ENCODE measurements at regions not wholly inside any gene's neighbourhood (a gene's known extent, or its start where the extent isn't known, plus 50 kb on each side); places are given as distances from the start of the nearest gene placed in this dataset.

DNA sequence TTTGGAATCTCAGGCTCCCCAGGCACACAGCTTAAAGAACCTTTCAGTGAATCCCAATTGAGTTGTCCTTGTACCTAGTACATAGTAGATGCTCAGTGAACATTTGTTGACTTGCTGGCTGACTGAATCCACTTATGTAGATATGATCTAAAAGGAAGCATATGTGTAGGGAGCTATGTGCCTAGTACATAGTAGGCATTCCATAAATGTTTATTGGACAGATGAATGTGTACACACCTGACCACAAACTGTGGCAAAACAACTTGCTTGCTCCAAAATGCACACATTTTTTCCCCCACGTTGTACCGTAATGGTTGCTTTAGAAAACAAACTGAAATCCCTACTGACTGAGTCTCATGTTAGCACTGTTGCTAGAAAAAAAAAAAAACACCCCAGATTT is 80.2 kb upstream of the IL12B start:
- H3K4me3 ChIP-seq (ENCODE audit: low read depth, low read length), result no peak overlapping the region
- TF ChIP-seq, protein P1, sequence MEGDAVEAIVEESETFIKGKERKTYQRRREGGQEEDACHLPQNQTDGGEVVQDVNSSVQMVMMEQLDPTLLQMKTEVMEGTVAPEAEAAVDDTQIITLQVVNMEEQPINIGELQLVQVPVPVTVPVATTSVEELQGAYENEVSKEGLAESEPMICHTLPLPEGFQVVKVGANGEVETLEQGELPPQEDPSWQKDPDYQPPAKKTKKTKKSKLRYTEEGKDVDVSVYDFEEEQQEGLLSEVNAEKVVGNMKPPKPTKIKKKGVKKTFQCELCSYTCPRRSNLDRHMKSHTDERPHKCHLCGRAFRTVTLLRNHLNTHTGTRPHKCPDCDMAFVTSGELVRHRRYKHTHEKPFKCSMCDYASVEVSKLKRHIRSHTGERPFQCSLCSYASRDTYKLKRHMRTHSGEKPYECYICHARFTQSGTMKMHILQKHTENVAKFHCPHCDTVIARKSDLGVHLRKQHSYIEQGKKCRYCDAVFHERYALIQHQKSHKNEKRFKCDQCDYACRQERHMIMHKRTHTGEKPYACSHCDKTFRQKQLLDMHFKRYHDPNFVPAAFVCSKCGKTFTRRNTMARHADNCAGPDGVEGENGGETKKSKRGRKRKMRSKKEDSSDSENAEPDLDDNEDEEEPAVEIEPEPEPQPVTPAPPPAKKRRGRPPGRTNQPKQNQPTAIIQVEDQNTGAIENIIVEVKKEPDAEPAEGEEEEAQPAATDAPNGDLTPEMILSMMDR (conservative IDR thresholded peaks at IDR 0.05; ENCODE audit: low read depth, low read length), result no peak
- no peak for DNase-seq (ENCODE audit: low read depth)

DNA sequence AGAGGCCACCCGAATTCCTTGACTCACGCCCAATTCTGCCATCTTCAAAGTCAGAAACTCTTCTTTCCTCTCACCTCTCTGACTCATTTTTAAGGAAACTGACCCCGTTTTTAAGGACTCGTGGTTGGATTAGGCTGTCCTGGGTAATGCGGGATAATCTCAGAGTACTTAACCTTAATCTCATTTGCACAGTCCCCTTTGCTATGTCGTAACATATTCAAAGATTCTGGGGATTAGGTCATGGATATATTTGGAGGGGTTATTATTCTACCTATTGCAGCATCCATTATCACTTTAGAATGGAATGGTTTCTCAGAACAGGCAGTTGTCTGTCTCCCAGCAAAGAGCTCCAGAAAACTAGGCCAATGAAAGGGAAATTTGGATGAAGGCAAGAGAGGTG is 80.8 kb upstream of the IL12B start:
- H3K4me3 ChIP-seq (ENCODE audit: low read depth, low read length), result no peak overlapping the region
- DNase-seq (ENCODE audit: low read depth), result no peak
- TF ChIP-seq, protein P1 (conservative IDR thresholded peaks at IDR 0.05; ENCODE audit: low read depth, low read length), result no peak

DNA sequence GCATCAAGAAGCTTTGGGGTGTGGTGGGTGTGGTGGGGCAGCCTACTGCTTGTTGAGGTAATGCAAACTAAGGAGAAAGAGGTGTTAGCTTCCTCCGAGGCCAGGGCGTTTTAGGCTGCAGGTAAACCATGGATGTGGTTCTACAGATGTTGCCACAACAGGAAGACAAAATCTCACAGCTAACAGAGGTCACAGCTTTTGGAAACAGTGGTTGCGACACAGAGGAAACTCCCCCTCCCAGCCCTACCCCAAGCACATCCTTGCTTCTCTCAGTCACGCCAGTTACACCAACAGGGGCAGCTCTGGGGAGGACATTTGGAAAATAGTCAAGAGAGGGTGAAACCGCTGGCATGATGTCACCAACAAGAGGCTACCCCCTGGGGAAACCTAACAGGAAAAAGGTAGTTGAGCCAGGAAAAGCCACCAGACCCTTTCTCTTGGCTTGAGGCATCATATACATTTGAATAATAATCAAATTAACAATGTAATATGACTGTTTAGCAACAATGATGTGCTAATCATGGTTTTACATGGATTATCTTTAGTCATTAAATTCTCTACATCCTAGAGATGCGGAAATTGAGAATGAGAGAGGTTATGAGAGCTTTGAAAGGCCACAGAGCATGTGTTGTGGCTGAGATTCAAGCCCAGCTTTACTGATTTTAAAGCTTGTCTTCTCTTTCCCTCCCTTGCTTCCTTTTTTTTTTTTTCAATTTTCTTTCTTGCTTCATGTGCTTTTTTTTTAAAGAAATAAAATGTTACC is 82.2 kb upstream of the IL12B start:
- no peak for DNase-seq (ENCODE audit: low read depth)
- TF ChIP-seq, protein P1 (conservative IDR thresholded peaks at IDR 0.05; ENCODE audit: low read depth, low read length), result no peak
- H3K4me3 ChIP-seq (ENCODE audit: low read depth, low read length), result no peak overlapping the region

DNA sequence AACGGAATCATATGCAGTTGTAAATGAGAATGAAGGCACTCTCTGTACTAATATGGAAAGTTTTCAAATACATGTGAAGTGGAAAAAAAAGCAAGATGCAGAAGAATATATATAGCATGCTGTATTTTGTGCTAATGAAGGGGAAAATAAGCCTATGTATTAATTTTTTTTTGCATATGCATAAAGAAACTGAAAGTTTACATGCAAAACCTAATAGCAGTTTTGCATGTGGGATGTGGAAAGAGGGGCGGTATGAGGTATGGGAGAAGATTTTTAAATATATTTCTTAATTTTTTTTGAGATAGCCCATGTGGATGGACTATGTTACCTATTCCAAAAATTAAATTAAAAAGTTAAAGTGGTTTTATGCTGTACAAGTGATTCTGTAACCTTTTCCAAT is 83.7 kb upstream of the IL12B start:
- no peak overlapping the region for H3K4me3 ChIP-seq (ENCODE audit: low read depth, low read length)
- no peak for DNase-seq (ENCODE audit: low read depth)
- TF ChIP-seq, protein P1 (conservative IDR thresholded peaks at IDR 0.05; ENCODE audit: low read depth, low read length), result no peak

DNA sequence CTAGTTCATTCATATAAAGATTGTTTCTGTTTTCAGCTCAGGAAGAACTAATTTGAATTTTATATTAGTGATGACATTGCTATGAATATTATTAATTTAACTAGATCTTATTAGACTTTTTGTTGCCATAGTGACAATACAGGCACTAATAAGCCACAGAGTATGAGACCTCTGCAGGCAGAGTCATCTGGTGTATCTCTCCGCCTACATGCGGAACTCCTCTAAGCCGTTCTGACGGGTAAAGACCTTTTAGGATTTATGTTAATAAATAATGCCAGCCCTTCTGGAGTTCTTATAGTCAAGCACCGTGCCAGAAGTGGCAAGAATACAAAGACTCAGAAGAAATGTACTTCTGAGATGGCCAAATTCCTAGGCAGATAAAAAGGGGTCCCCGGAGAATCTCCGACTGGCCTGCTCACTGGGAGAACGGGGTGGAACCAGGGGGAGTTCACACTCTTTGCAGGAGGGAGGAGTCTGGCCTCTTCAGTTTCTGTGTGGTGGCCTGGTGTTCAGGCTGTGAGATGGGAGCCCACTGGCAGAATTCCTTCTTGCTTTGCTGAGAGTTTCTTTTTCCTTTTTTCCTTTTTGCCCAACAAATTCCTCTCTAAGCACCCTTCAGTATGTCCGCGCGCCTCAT is 85.1 kb upstream of the IL12B start:
- no peak overlapping the region for H3K4me3 ChIP-seq (ENCODE audit: low read depth, low read length)
- no peak for DNase-seq (ENCODE audit: low read depth)
- TF ChIP-seq, protein P1 (conservative IDR thresholded peaks at IDR 0.05; ENCODE audit: low read depth, low read length), result no peak

DNA sequence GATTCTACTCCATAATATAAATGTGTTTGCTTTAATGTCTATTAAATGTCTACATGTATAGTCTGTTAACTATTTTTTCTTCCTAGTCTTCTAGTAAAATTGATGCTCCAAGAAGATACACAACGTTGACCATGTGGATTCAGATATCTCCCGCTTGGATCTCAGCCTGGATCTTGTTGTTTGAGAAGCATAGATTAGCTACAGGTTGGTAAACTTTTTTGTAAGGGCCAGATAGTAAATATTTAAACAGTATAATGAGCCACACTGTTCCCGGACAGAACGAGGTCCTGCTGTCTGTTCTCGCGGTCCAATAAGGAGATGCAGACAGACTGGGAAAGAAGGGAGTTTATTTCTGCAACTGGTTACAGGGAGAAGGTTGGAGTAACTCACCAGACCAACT is 86.2 kb upstream of the IL12B start:
- H3K4me3 ChIP-seq (ENCODE audit: low read depth, low read length), result no peak overlapping the region
- DNase-seq (ENCODE audit: low read depth), result no peak
- TF ChIP-seq, protein P1 (conservative IDR thresholded peaks at IDR 0.05; ENCODE audit: low read depth, low read length), result no peak

DNA sequence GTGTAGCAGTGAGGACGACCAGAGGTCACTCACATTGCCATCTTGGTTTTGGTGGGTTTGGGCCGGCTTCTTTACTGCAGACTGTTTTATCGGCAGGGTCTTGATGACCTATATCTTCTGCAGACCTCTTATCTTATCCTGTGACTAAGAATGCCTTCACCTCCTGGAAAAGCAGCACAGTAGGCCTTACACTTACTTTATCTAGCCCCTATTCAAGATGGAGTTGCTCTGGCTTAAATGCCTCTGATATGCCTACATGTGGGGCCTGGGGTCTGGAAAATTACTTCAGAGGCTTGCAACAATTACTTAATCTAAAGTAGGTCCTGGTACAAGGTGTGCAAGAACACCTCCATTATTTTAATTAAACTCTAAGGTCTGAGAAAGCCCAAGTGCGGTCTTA is 86.9 kb upstream of the IL12B start:
- no peak for DNase-seq (ENCODE audit: low read depth)
- H3K4me3 ChIP-seq (ENCODE audit: low read depth, low read length), result no peak overlapping the region
- TF ChIP-seq, protein P1 (conservative IDR thresholded peaks at IDR 0.05; ENCODE audit: low read depth, low read length), result no peak
